GM04503 (cell line): ENCODE measurements at regions not wholly inside any gene's neighbourhood (a gene's known extent, or its start where the extent isn't known, plus 50 kb on each side); places are given as distances from the start of the nearest gene placed in this dataset.

Experiments used
- DNase-seq: peaks from one replicate; pipeline ENCODE4 v3.0.0-alpha.2; 2012; ENCODE audit warnings: low read depth

DNA sequence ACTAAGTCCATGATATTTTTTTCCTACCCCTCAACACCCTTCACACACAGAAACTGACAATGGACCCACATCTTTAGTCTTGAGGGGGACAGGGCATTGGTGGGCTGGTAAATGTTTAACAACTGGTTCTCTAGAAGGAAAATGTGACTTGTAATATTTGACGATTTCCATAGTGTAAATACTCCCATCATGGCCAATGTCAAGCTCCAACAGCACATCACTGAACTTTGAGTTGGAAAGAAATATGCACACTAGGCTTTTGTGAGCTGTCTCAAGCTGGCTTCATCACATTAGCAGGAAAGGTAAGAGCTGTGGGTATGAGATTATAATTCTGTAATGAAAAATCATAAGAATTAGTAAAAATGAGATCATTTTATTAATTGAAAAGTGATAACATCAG, 189.9 kb upstream of the PRLR start:
- DNase-seq: no peak

DNA sequence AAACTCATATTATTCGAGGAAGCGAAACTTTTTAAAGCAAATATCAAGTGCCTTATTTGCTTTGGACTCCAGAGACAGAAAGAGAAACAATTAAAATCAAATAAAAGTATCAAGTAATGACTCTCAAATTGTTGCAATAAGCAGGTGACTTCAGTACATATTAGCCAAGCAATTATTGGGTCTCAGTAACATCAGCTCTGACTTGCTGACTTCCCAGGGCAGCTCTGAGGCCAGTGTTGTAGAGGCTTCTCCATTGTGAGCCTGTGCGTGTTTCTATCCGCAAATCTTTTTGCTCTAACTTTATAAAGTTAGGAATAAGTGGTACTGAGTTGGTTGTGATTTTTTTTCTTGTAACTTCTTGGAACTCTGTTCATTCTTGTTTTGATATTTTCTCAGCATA, 186.8 kb upstream of the PRLR start:
- DNase-seq: no peak

GRCh38 chr5:35416217-35416988, 186.1 kb upstream of the PRLR start:
- no peak for DNase-seq

DNA sequence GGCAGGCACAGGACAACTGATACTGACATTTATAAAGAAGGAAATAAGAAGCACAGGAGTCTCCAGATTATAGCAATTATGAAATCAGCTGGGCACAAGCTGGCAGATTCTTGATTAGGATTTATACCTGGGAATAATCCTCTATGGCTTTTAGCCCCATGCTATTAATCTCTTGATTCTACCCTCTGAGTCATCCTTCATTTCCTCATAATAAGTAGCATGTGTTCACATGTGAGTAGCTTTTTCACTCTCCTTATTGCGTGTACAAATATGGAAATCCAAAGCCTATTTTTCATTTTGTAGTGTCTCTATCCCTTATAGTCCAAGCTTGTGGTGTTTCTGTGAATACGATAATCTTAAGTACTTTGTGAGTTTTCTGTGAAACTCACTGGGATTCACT, 185.0 kb upstream of the PRLR start:
- DNase-seq: no peak

GRCh38 chr5:35409361-35409760, 179.1 kb upstream of the PRLR start:
- no peak for DNase-seq

GRCh38 chr5:35408146-35408545, 177.9 kb upstream of the PRLR start:
- DNase-seq: no peak

DNA sequence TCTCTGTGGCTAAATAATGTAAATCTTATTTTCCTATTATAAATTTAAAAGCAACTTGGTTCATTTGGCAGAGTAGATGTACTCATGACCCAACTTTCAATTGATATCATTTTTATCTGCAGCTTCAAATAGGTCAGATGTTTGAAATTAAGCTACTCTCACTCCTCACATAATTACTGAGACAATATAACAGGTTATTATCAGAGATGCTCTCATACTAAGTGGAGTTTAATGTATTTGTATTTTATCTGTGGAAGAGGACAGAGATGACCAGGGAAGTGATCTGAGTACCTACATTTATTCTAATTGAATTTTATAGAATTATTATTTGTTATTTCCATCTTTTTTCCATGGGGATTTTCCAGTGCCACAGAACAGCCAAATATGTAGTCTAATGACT, 177.4 kb upstream of the PRLR start:
- no peak for DNase-seq

DNA sequence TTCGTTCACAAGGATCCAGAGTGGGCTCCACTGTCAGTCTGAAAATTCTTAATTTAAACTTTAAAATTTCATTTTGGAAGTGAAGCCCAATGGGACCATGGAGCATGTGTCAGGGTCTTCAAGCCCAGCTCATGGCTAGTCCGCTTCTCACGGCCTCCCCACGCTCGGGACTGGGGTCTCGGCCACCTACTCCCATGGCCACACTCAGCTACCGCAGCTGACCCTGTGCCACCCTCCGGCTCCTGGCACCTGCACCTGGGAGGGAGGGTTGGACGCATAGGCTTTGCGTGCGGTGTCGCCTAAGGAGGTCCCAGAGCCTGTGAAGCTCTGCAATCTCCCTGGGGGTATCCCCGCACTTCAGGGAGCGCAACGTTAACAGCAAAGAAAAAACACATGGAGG, 175.7 kb upstream of the PRLR start:
- no peak for DNase-seq

- no peak for DNase-seq
Observed at GRCh38 chr5:35404701-35405100, 174.4 kb upstream of the PRLR start.

DNA sequence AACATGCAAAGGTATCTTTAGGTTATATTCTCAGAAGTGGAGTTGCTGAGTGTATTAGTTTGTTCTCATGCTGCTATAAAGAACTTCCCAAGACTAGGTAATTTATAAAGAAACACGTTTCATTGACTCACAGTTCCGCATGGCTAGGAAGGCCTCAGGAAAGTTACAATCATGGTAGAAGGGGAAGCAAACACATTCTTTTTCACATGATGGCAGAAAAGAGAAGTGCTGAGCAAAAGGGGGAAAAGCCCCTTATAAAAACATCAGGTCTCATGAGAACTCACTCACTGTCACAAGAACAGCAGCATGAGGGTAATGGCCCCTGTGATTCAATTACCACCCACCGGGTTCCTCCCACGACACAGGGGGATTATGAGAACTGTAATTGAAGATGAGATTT, 163.6 kb upstream of the PRLR start:
- no peak for DNase-seq

- DNase-seq: no peak
Observed at GRCh38 chr5:35384658-35385057, 154.4 kb upstream of the PRLR start.

GRCh38 chr5:35383041-35383440, 152.8 kb upstream of the PRLR start:
- DNase-seq: no peak

GRCh38 chr5:35377653-35378052, 147.4 kb upstream of the PRLR start:
- DNase-seq: no peak

DNA sequence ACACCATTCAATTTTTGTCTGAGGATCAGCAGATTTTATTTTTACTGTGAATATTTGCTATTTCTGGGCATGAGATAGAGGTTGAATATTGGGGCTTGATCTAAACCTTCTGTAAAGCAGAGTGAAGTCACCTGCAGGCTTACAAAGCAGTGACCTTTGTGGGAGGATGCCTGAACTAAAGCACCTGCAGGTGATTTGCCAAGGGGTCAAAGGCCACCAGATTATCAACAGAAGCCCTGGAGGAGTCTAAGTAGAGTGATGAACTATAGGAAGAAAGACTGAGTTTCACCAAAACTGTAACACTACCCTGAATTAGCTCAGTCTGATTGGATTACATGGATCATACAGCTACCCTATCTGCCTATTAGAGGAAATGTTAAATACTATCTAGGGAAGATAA, 144.3 kb upstream of the PRLR start:
- no peak for DNase-seq

DNA sequence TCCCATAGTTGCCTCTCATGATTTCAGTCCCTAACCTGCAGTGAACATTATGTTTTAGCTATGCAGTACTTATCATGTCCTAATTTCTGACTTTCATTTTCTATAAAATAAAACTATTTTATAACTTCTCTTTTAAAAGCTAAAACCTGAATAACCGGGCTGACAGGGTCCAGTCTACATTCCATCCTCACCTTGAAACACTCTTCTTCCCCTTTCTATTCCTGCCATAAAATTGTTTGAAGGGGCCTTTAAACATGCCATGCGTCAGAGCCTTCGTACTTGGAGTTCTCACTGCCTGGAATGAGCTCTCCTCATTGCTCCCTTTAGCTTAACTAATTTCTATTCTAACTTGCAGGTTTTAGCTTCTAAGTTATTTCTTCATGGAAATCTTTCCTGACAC, 143.0 kb upstream of the PRLR start:
- no peak for DNase-seq

GRCh38 chr5:35372482-35372881, 142.2 kb upstream of the PRLR start:
- DNase-seq: no peak

DNA sequence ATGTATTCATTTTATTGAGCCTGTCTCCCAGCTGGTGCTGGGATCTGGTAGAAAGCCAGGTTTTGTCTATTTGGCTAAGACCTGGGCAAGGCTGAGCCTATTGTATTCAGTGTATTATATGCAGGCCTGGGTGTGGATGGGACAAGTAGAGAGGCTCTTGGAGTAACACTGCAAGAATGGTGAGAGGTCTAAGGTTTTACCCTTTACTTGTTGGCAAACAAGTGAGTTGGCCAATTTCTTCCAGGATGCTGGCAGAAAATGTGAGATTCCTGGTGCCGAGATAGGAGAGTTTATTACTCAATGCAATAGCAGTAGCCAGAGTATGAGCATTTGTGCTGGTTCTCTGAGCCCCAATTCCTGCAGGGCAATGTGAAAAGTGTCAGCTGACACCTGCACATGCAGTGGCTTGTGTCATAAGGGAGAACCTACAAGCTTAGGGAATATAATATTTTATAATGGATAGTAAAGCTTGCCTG, 141.7 kb upstream of the PRLR start:
- DNase-seq: no peak

DNA sequence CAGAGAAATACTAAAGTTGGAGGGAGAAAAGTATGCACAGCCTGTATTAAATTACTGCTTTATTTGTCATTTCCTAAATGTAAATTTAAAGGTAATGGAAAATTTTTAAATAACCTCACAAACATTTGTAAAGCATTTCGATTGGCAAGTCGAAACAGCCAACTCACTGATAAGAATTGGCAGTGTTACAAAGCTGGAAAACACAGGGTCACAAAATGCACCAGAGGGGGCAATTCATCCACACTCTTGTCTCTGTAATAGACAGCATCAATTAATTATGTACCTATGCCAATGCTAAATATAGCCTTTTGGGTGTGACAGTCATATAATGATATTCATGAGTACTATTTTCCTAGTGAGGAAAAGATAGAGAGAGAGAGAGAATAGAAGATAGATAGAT, 140.6 kb upstream of the PRLR start:
- no peak for DNase-seq

DNA sequence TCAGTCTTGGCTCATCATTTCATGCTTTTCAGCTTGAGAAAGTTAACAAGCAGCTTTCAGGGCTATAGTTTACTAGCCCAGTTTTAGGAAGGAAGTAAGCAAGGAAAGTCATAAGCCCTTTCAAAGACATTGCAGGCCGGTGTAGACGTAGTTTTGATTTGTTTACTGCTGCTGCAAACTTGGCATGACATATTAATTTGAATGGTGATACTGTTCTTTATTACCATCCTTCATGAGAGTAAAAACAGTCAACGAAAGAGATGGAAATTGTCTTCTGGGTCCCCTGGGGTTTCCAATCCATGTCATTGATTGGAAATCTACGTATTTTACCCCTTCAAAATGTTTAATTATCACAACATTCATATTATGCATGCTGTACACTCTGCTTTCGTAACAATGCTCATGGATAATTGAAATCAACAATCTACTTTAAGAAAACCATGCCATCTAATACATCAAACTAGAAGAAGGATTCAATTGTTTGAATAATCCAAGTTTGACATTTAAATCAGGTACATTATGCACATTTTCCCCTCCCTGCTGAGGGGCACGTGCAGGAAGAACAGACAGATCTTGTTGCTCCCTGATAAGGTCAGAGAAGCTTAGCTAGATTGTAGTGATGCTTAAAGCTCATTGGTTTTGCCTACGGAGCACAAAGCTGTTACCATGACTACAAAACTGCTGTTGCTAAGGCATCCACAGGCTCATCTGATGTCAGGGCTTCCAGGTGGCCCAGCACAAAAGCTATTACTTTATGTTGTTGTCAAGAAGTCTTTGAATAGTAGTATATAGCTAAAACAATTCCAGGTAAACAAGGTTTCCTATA, 139.9 kb upstream of the PRLR start:
- DNase-seq: no peak

DNA sequence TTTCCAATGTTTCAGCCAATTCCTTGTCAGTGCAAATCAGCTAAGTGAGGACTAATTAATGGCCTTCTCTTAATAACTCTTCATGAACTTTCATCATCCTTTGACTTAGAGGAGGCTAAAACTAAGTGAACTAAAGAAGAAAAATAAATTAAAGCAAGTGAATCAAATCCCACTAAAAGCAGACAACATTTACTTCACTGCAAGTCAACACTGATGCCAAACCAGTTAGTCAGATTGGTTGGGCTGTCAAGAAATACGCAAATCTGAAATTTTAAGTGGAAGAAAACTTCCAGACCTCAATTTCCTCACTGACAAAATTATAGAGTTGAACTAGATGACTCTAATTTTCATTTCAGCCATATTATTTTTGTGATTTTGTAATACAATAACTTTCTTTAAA, 137.2 kb upstream of the PRLR start:
- DNase-seq: no peak

DNA sequence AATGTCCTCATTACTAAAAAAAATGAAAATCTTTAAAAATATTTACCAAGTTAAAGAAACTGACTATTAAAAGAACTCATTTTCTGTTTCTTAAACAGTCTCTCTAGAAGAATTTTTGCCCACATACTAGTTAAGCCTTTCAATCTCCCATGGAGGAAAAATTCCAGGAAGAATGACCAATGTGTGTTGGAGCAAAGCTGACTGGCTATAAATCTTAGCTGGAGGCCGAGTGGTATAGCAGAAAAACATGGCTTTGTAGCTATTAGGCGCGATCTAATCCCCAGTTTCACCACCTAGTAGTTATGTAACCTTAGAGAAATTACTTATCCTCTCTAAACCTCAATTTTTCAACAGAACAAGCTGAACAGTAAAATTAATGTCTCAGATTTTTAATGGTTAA, 135.5 kb upstream of the PRLR start:
- DNase-seq: no peak

- DNase-seq: no peak
Observed at GRCh38 chr5:35364350-35364749, 134.1 kb upstream of the PRLR start.

DNA sequence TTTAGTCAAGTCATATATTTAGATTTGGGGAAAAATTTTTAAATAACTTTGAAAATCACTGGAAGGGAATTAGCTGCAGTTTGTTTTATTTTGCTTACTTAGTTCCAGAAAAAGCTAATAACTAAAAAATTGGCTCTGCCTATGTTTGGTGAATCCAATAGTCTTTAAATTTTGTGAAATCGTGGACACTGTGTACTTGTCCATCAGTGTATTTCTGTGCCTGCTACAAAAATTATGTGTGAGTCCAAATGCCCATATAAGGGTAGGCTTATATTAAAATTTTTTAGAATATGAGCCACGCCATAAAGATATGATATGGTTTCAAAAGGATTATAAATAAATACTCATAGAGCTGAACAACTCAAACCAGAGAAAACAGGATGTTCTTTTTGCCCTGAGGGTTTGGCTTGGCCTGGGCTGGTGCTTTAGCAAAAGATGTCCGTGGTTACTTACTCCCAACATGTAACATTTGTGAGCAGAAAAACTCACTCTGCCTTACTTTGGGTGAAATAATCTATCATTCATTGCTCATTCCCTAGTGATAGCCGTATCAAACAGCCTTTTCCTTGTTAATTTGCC, 133.2 kb upstream of the PRLR start:
- DNase-seq: no peak
